ENCODE measurements at regions not wholly inside any gene's neighbourhood (a gene's known extent, or its start where the extent isn't known, plus 50 kb on each side); places are given as distances from the start of the nearest gene placed in this dataset.
A peak's percentile ranks its signal among the peaks of the same experiment; 100 is the strongest.
"Not testable (repeated sequence)": the region's sequence is repeated elsewhere in the genome, so short reads cannot be mapped to it uniquely, and the experiment has no call there.

DNA sequence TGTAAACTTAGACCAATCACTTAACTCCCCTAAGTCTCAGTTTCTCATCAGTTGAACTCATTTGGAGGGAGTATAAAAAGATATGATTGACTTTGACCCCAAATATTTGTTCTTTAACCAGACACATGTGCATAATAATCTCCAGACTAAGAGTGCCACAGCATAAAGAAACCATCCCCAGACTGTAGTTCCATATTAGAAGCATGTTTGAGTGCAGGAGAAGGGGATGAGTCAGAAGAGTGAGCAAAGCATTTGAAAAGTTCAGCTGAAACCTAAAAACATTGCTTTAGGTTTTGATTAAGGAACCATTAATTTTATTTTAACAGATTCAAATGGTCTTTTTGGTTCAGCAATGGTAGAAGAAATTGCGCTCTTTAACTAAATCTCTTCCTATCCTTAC lies 654.8 kb downstream of the UTRN start:
- DNase-seq, result no peak

DNA sequence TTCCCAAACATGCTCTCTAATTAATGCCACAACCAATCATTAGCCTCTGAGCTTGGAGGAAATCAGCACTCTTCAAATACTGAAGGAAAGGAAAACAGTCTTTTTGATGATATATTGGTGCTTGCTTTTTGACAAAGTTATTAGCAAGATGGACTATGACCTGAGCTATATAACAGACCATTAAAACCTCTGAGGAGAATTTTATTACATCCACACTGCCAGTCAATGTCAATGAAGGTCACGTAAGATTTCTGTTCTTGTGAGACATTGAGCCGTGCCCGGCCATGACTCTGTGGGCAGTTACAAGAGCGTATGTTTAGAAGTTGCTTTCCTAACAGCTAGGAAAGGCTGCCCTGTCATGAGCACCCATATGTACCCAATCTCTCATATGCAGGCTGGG lies 659.0 kb downstream of the UTRN start:
- DNase-seq, result no peak

- no peak for DNase-seq
These were observed 662.4 kb downstream of the UTRN start for GRCh38 chr6:144947398-144947976.

DNA sequence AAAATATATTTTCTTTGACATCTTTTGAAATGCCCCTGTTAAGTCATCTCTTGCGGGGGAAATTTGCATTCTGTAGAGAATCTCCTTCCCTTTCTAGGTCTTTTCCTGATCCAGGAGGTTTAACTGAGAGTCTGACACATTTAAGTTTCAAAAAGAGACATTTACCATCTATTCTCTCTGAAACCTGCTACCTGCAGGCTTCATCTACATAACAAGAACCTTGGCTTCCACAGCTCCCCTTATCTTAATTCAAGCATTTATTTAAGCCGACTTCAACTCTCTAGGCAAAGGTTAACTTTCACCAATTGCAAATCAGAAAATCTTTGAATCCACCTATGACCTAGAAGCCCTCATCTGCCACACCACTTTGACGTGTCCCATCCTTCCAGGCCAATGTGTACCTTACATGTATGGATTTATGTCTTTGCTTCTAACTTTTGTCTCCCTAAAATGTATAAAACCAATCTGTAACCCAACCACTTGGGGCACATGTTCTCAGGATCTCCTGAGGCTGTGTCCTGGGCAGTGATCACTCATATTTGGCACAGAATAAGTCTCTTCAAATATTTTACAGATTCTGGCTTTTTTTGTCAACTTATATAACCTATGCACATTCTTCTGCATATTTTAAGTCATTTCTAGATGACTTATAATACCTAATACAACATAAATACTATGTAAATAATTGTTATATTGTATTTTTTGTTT lies 666.7 kb downstream of the UTRN start:
- DNase-seq, result no peak

DNA sequence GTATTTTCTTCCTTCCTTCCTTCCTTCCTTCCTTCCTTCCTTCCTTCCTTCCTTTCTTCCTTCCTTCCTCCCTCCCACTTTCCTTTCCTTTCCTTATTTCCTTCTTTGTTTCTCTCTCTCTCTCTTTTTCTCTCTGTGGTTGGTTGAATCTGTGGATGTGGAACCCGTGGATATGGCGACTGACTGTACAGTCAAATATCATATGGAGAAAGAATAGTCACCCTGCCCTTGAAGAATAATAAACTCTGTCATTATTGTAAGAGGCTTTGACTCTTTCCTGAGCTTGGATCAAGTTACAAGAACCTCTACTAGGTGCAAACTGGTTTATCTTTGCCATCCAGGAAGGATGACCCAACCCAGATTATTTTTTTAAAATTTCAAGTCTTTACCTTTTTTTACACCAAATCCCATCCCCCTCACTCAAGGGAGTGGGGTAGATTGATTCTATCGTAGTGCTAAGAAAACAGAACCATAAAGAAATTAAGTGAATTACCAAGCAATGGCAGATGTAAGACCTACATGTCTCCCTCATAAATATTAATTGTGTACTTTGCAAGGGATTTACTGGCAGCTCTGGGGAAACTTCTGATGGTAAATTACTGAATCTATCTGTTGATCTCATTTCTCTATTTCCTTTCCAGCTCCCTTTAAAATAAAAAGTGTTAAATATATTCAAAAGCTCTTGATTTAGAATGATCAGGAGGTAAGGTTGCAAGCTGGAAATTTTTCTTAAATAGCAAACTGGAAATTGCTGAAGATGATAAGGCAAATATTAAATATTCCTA lies 667.5 kb downstream of the UTRN start:
- DNase-seq, result no peak

DNA sequence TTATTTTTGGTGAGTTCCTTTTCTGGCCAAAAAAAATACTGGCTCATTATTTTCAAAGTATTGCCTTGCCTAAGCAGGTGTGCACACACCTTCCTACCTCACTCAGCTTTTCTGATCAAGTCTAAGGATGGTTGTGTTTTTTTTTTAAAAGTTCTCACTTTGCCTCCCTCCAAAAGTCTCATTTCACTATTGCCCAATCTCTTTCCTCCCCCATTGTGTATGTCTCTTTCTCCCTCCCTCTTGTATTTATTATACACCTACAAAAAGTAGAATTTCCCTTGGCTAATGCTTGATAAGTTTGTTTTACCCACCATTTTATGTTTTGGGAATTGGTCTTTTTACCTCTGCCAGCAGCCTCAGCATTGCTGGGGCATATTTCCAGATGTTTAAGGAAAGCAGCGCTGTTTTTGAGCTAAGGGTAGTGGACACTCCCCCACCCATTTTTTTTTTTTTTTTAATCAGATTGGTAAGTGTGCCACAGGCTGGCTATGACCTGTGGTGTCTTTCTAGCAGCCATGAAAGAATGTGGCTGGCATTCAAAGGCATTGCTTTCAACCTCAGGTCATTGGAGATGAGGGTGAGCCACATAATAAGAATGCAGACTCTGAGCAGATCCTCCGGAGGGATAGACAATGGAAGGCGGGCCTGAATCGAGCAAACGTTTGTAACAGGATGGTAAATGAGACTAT lies 668.6 kb downstream of the UTRN start:
- no peak for DNase-seq

- DNase-seq, result no peak
These were observed 669.1 kb downstream of the UTRN start for GRCh38 chr6:144954241-144954556.

- DNase-seq, result no peak
These were observed 670.3 kb downstream of the UTRN start for GRCh38 chr6:144955392-144955791.

DNA sequence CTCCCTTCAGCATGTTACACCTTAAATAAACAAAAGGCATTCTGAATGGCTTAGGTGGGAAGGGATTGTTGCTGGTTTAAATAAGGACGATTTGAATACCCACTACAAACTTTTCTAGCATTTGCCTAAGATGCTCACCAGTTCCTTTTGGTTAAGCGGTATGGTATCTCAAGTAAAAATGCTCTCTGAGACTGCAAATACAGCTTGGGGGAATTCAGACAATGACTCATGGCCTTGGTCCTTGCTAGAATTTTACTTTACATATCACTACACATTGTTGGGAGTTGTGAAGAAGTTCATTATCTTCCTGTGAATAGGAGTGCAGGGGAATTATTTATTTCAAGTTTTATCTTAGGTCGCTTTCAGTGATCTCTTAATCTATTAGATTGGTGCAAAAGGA lies 670.7 kb downstream of the UTRN start:
- no peak for DNase-seq

DNA sequence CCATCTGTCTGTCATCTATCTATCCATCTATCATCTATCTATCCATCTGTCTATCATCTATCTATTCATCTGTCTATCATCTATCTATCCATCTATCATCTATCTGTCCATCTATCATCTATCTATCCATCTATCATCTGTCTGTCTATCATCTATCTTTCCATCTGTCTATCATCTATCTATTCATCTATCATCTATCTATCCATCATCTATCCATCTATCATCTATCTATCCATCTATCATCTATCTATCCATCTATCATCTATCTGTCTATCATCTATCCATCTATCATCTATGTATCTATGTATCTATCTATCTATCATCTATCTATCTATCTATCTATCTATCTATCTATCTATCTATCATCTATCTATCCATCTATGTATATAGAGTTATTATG lies 671.6 kb downstream of the UTRN start:
- not testable (repeated sequence) for DNase-seq

GRCh38 chr6:144957236-144957937 lies 672.3 kb downstream of the UTRN start:
- DNase-seq, result no peak

DNA sequence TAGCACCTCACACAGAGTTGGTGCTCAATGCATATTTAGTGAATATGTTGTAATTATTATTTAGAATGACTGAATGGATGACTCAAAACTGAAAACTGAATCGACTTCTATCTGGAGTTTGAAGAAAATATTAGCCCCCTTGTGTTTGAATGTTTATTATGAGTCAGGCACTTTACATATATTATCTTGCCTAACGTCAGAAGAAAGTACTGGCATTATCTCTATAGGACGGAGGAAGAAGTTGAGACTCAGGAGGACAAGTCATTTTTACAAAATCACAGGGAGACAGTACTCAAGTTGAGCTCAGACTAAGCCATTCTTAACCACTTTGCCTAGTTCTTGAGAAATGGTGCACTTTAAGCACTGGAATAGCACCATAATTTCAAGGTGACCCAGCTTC lies 684.0 kb downstream of the UTRN start:
- no peak for DNase-seq

DNA sequence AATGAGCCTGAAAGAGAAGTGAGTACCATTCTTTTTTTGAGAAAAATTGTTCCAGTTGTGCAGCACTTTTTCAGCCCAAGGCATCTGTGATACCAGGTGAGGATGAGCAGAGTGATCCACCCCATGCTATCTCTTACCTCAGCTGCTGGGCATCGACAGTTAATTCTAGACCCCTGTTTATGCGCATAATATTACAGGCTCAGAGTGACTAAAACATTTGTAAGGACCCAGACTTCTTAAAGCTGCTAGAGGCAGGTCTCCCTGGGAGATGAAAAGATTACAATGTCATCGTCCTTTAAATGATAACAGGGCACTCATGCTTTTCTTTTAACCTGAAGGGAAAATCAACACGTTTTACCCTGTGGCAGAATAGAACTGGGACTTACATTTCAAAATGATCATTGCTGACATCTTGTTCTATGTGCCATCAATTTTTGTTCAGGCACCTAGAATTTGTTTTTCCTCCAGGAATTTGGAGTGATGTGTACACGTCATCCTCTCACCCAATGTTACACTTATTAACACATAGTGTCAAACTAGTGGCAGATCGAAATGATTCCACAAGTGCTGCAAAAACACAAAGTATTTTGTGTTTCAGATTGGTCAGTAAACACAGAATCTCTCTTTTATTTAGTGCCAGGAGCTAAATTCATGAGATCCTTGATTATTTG lies 684.6 kb downstream of the UTRN start:
- DNase-seq, result no peak

- DNase-seq, result peak; percentile 21 to 24
These were observed 692.2 kb downstream of the UTRN start for GRCh38 chr6:144977250-144977864.

- no peak for DNase-seq
These were observed 693.1 kb downstream of the UTRN start for GRCh38 chr6:144978208-144978607.

DNA sequence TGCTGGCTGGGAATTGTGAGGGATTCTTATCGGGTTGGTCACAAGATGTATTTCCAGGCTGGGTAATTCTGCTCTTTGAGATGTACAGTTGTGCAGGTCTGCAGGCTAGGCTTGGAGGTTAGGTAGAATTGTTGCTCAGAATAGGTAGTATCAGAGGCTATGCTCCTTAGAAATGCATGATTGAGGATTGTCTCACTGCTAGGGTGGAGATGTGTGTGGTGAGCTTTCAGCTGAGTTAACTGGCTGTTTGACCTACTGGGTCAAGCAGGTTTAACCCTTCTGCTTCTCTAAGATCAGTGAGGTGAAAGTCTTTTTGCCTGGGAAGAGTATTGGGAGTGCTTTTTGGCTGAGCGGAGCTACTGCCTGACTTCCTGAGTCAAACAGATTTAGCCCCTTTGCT lies 701.1 kb downstream of the UTRN start:
- no peak for DNase-seq

DNA sequence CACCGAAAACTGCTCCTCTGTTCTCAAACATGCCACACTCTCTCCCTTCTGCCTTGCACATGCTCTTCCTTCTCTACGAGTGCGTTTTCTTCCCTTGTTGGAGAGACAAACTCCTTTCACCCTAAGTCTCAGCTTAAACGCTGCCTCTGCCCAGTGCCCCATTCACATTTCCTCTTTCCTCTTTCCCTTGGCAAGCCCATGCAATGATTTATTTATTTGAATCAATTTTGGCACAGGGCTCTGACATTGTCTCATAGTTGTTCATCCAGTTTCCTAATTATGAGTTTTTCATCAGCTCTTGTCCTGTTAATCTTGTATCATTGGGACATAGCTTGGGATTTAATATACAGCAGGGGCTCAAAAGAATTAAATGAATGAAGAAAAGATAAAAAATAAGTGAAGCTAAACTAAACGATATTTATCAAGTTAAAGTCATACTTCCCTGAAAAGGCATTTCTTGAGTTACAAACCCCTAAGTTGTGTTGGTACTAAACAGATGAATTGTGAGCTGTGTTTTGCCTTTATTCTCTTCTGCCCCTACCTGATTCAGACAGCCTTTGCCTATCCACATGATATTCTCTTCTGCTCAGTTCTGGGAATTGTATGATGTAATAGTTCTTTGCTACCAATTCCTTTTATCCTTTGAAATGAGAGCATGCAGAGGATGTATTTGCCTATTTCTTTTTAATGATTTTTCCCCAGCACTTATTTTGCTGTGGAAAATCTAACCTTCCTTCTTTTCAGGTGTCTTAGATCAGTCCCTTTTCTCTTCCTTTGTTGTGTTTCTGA lies 704.4 kb downstream of the UTRN start:
- DNase-seq, result no peak

DNA sequence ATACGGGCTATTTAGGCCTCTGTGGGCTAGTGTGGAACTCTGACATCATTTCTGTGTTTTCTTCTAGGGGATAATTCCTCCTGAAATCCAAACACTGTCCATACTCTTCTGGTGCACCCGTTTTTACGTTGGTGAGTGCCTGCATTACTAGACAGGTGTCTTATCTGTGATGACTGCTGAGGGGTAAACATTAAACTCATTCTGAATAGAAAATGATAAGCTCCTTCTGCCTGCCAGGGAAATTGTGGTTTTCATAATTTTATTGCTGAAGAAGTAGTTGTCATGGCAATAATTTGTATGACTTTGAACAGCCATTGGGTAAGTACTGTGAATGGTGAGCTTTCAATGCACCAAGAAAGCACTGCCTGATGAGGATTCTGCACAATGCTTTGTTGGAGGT lies 705.6 kb downstream of the UTRN start:
- DNase-seq, result no peak

DNA sequence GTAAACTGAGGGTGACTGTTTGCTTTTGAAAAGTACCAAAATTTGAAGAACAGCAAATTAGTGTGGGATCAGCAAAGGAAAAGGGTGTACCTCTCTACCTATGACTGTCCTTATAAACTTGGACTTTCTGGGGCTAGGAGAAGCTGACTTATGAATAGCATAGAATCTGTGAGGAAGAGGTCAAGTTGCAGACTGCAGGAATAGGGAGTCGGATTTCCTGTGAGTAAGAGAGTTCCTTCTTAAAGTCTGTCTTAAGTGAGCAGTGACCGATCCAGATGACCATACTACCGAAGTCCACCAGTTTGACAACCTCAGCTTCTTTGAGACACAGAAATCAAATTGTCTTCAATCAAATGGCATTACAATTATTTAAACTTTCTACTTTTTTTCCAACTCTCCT lies 708.7 kb downstream of the UTRN start:
- no peak for DNase-seq

GRCh38 chr6:144997996-144998395 lies 712.9 kb downstream of the UTRN start:
- no peak for DNase-seq

DNA sequence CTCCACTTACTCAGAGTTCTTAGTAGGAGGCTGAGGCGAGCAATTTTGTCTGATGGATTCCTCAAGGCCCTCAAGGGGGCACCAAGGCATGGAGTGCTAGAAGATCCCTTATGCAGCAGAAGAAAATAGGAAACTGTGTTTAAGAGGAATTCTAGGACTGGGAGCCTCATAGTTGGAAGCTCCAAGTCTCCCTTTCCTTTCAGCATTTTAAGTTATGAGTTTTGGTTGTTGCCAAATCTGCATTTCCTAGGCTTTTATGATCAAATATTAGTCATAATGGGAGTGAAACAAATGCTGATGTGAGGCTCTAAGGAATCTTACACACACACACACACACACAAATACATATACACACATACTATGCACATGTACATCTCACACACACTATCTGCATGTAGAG lies 714.0 kb downstream of the UTRN start:
- no peak for DNase-seq
